Caco-2 (cell line): ENCODE measurements at regions not wholly inside any gene's neighbourhood (a gene's known extent, or its start where the extent isn't known, plus 50 kb on each side); places are given as distances from the start of the nearest gene placed in this dataset.

Experiments used
- BruUV-seq: library from RNA; stranded (reverse); fragments of 400-500 nt; replicated peaks from 2 replicates; lab custom pipeline; 2021; lab: Mats Ljungman, UMichigan
- CTCF ChIA-PET: fragments of 300-600 bp; sonication (Branson Sonifier 250); formaldehyde crosslinking; loops from one replicate; lab custom pipeline; 2022; ENCODE audit warnings: antibody characterized with exemption; lab: Charles Lee
- POLR2A ChIA-PET: fragments of 300-600 bp; sonication (Branson Sonifier 250); formaldehyde crosslinking; loops from one replicate; lab custom pipeline; 2022; ENCODE audit warnings: antibody characterized with exemption; lab: Charles Lee
- DNase-seq, 2 experiments: peaks; one replicate each; pipeline versions ENCODE4 v3.0.0 to v3.0.0-alpha.2; 2020 to 2022
- H3K27me3 ChIP-seq: replicated peaks from 2 replicates; pipeline ENCODE4 v1.6.0; 2011; ENCODE audit warnings: low read length; ENCODE audit not compliant: control insufficient read depth, insufficient read depth
- H3K36me3 ChIP-seq: 2 replicates; pipeline ENCODE4 v1.5.1; 2011; ENCODE audit warnings: low read length; ENCODE audit not compliant: control insufficient read depth, insufficient read depth
- H3K4me1 ChIP-seq: fragments of 250-450 bp; sonication (Bioruptor Pico); 2 replicates; pipeline ENCODE4 v1.5.1; 2020; ENCODE audit warnings: mild to moderate bottlenecking
- H3K4me3 ChIP-seq: 2 replicates; pipeline ENCODE4 v1.5.1; 2011; ENCODE audit warnings: low read depth, mild to moderate bottlenecking, control low read depth, low read length
- H3K9me3 ChIP-seq: fragments of 250-450 bp; sonication (Bioruptor Pico); 2 replicates; pipeline ENCODE4 v1.5.1; 2020; ENCODE audit warnings: mild to moderate bottlenecking, moderate library complexity
- H3K27ac Mint-ChIP-seq: one replicate; pipeline ENCODE4 v1.8.0; 2022; ENCODE audit warnings: mixed read lengths; ENCODE audit not compliant: unreplicated experiment
- H3K27me3 Mint-ChIP-seq: one replicate; pipeline ENCODE4 v1.8.0; 2022; ENCODE audit warnings: mixed read lengths; ENCODE audit not compliant: insufficient read depth, unreplicated experiment
- H3K36me3 Mint-ChIP-seq: one replicate; pipeline ENCODE4 v1.8.0; 2022; ENCODE audit warnings: mild to moderate bottlenecking, mixed read lengths; ENCODE audit not compliant: insufficient read depth, unreplicated experiment
- H3K4me1 Mint-ChIP-seq: one replicate; pipeline ENCODE4 v1.8.0; 2022; ENCODE audit warnings: low read depth, mixed read lengths; ENCODE audit not compliant: unreplicated experiment
- H3K4me3 Mint-ChIP-seq: one replicate; pipeline ENCODE4 v1.8.0; 2022; ENCODE audit warnings: mild to moderate bottlenecking, moderate library complexity, mixed read lengths; ENCODE audit not compliant: unreplicated experiment
- H3K9me3 Mint-ChIP-seq: one replicate; pipeline ENCODE4 v1.8.0; 2022; ENCODE audit warnings: mixed read lengths; ENCODE audit not compliant: unreplicated experiment
- CTCF ChIP-seq, 2 experiments: fragments of 200-600 bp in 1 of 2; IDR thresholded peaks; 1 replicate in 1 of 2; 2 replicates in 1 of 2; pipeline versions ENCODE4 v1.5.1 to v1.8.0; 2011 to 2022; ENCODE audit warnings: antibody characterized with exemption in 1 of 2, control low read depth in 1 of 2, inconsistent platforms in 1 of 2, low read depth in 1 of 2, low read length in 1 of 2, mild to moderate bottlenecking in 1 of 2, moderate library complexity in 1 of 2; ENCODE audit not compliant: insufficient read depth in 1 of 2, severe bottlenecking in 1 of 2, unreplicated experiment in 1 of 2
- intact Hi-C: fragments of 100-400 bp; cut with micrococcal nuclease; formaldehyde crosslinking; loops from one replicate; pipeline ENCODE4 v1.10.0; 2022; ENCODE audit not compliant: unreplicated experiment

- intact Hi-C loops, result no loop called here
- H3K27me3 ChIP-seq, result no peaks in the 10 kb centered on the region
- Mint-ChIP-seq H3K9me3 (no peaks in the 10 kb centered on the region), H3K27ac (no peak overlapping the region), H3K27me3 (peaks cover 15% of the 10 kb centered on the region), H3K36me3 (no peaks in the 10 kb centered on the region), H3K4me3 (no peak overlapping the region), H3K4me1 (peaks cover 5% of the 10 kb centered on the region)
- POLR2A ChIA-PET, result no interaction called here
- no TSS peak for BruUV-seq
- no peak overlapping the region for H3K4me3 ChIP-seq
- H3K9me3 ChIP-seq, result no peaks in the 10 kb centered on the region
- no peaks in the 10 kb centered on the region for H3K4me1 ChIP-seq
- no peak for TF ChIP-seq CTCF (IDR thresholded peaks at IDR 0.05; ENCODE audit: insufficient read depth in 1 of 2, low read depth in 1 of 2, low read length in 1 of 2, severe bottlenecking in 1 of 2, unreplicated experiment in 1 of 2)
- no peaks in the 10 kb centered on the region for H3K36me3 ChIP-seq
- no peak for DNase-seq
- CTCF ChIA-PET, result no interaction called here
Measured at GRCh38 chr6:118752803-118753202, 101.4 kb upstream of the CEP85L start.

- Histone ChIP-seq H3K36me3 (no peaks in the 10 kb centered on the region), H3K27me3 (no peaks in the 10 kb centered on the region), H3K9me3 (no peaks in the 10 kb centered on the region), H3K4me1 (no peaks in the 10 kb centered on the region), H3K4me3 (no peak overlapping the region)
- Mint-ChIP-seq H3K4me1 (peaks cover 5% of the 10 kb centered on the region), H3K27me3 (peaks cover 8% of the 10 kb centered on the region), H3K36me3 (no peaks in the 10 kb centered on the region), H3K9me3 (no peaks in the 10 kb centered on the region), H3K4me3 (no peak overlapping the region), H3K27ac (no peak overlapping the region)
- no peak for TF ChIP-seq CTCF (IDR thresholded peaks at IDR 0.05; ENCODE audit: insufficient read depth in 1 of 2, low read depth in 1 of 2, low read length in 1 of 2, severe bottlenecking in 1 of 2, unreplicated experiment in 1 of 2)
- CTCF ChIA-PET, result no interaction called here
- POLR2A ChIA-PET, result no interaction called here
- DNase-seq, result no peak
- intact Hi-C loops, result no loop called here
- BruUV-seq, result no TSS peak
Measured at GRCh38 chr6:118751072-118751471, 99.7 kb upstream of the CEP85L start.

- Mint-ChIP-seq H3K4me1 (peaks cover 5% of the 10 kb centered on the region), H3K27me3 (peaks cover 8% of the 10 kb centered on the region), H3K27ac (no peak overlapping the region), H3K36me3 (no peaks in the 10 kb centered on the region), H3K4me3 (no peak overlapping the region), H3K9me3 (no peaks in the 10 kb centered on the region)
- Histone ChIP-seq H3K9me3 (no peaks in the 10 kb centered on the region), H3K4me1 (no peaks in the 10 kb centered on the region), H3K36me3 (no peaks in the 10 kb centered on the region), H3K27me3 (no peaks in the 10 kb centered on the region), H3K4me3 (no peak overlapping the region)
- no TSS peak for BruUV-seq
- no peak for DNase-seq
- no peak for TF ChIP-seq CTCF (IDR thresholded peaks at IDR 0.05; ENCODE audit: insufficient read depth in 1 of 2, low read depth in 1 of 2, low read length in 1 of 2, severe bottlenecking in 1 of 2, unreplicated experiment in 1 of 2)
- ChIA-PET POLR2A (no interaction called here), CTCF (no interaction called here)
- intact Hi-C loops, result no loop called here
Measured at GRCh38 chr6:118750143-118750542, 98.8 kb upstream of the CEP85L start.
